ENCODE measurements at regions not wholly inside any gene's neighbourhood (a gene's known extent, or its start where the extent isn't known, plus 50 kb on each side); places are given as distances from the start of the nearest gene placed in this dataset.

GRCh38 chr11:33520112-33520511 lies 180.5 kb downstream of the C11orf91 start:
- DNase-seq, result no peak

GRCh38 chr11:33515347-33515746 lies 185.3 kb downstream of the C11orf91 start:
- peak; percentile 24 to 26 for DNase-seq

- DNase-seq, result no peak
Measured at GRCh38 chr11:33514079-33514925, 186.3 kb downstream of the C11orf91 start.

- no peak for DNase-seq
Measured at GRCh38 chr11:33509632-33510031, 191.0 kb downstream of the C11orf91 start.

- DNase-seq, result no peak
Measured at GRCh38 chr11:33507967-33508366, 192.7 kb downstream of the C11orf91 start.

- no peak for DNase-seq
Measured at GRCh38 chr11:33507356-33507755, 193.3 kb downstream of the C11orf91 start.

GRCh38 chr11:33505093-33505492 lies 195.5 kb downstream of the C11orf91 start:
- no peak for DNase-seq

- no peak for DNase-seq
Measured at GRCh38 chr11:33500861-33501479, 199.7 kb downstream of the C11orf91 start.

- DNase-seq, result no peak
Measured at GRCh38 chr11:33500332-33500731, 200.3 kb downstream of the C11orf91 start.

- no peak for DNase-seq
Measured at GRCh38 chr11:33492596-33492995, 208.0 kb downstream of the C11orf91 start.

- DNase-seq, result no peak
Measured at GRCh38 chr11:33490842-33491370, 209.7 kb downstream of the C11orf91 start.

GRCh38 chr11:33488971-33489370 lies 211.7 kb downstream of the C11orf91 start:
- no peak for DNase-seq

- no peak for DNase-seq
Measured at GRCh38 chr11:33480626-33481025, 220.0 kb downstream of the C11orf91 start.

GRCh38 chr11:33479231-33479630 lies 221.4 kb downstream of the C11orf91 start:
- no peak for DNase-seq

GRCh38 chr11:33478111-33478573 lies 221.0 kb downstream of the HIPK3 start:
- no peak for DNase-seq

- DNase-seq, result no peak
Measured at GRCh38 chr11:33476945-33477606, 219.9 kb downstream of the HIPK3 start.

- no peak for DNase-seq
Measured at GRCh38 chr11:33475993-33476392, 218.8 kb downstream of the HIPK3 start.

GRCh38 chr11:33474866-33475265 lies 217.7 kb downstream of the HIPK3 start:
- DNase-seq, result no peak

GRCh38 chr11:33471541-33471940 lies 214.4 kb downstream of the HIPK3 start:
- no peak for DNase-seq

- DNase-seq, result no peak
Measured at GRCh38 chr11:33467966-33468365, 210.8 kb downstream of the HIPK3 start.

GRCh38 chr11:33463059-33463458 lies 205.9 kb downstream of the HIPK3 start:
- no peak for DNase-seq

GRCh38 chr11:33461369-33462125 lies 204.4 kb downstream of the HIPK3 start:
- DNase-seq, result no peak

GRCh38 chr11:33457948-33458347 lies 200.8 kb downstream of the HIPK3 start:
- no peak for DNase-seq

All from activated T-cell treated with anti-CD3 and anti-CD28 coated beads, Interleukin-2, amount 50 U/mL, for 48 hours (primary cell).